DND-41 (cell line): ENCODE measurements at regions not wholly inside any gene's neighbourhood (a gene's known extent, or its start where the extent isn't known, plus 50 kb on each side); places are given as distances from the start of the nearest gene placed in this dataset.
"Not testable (repeated sequence)": the region's sequence is repeated elsewhere in the genome, so short reads cannot be mapped to it uniquely, and the experiment has no call there.

Source experiments
- ATAC-seq: fragments of 200-7000 bp; cut with Tn5 transposase; 3 replicates; pipeline ENCODE4 v1.9.1; 2021; ENCODE audit warnings: low read depth; ENCODE audit not compliant: insufficient read depth
- DNase-seq: peaks from one replicate; pipeline ENCODE4 v3.0.0-alpha.2; 2020
- H2AFZ ChIP-seq: 2 replicates; pipeline ENCODE4 v1.6.0; 2012; ENCODE audit warnings: low read depth, low read length
- H3K27ac ChIP-seq: 2 replicates; pipeline ENCODE4 v1.5.1; 2012; ENCODE audit warnings: low read length, inconsistent platforms
- H3K27me3 ChIP-seq: fragments of 200-600 bp; sonication (generic); 2 replicates; pipeline ENCODE4 v1.6.0; 2012; ENCODE audit warnings: low read length, mild to moderate bottlenecking, inconsistent platforms; ENCODE audit not compliant: insufficient read depth, poor library complexity
- H3K36me3 ChIP-seq: 2 replicates; pipeline ENCODE4 v1.5.1; 2012; ENCODE audit warnings: low read length, inconsistent platforms; ENCODE audit not compliant: insufficient read depth
- H3K4me1 ChIP-seq: 2 replicates; pipeline ENCODE4 v1.5.1; 2012; ENCODE audit warnings: mild to moderate bottlenecking, low read length; ENCODE audit not compliant: insufficient read depth
- H3K4me2 ChIP-seq: 2 replicates; pipeline ENCODE4 v1.6.0; 2012; ENCODE audit warnings: mild to moderate bottlenecking, moderate library complexity, low read length, inconsistent platforms; ENCODE audit not compliant: insufficient read depth
- H3K4me3 ChIP-seq, 2 experiments: fragments of 200-600 bp in 1 of 2; shearing (Covaris generic) in 1 of 2; 2 replicates each; pipeline ENCODE4 v1.5.1; 2012 to 2016; ENCODE audit warnings: inconsistent platforms in 2 of 2, low read length in 2 of 2, mild to moderate bottlenecking in 2 of 2, low read depth in 1 of 2, moderate library complexity in 1 of 2
- H3K79me2 ChIP-seq: 2 replicates; pipeline ENCODE4 v1.6.0; 2012; ENCODE audit warnings: low read length, inconsistent platforms; ENCODE audit not compliant: insufficient read depth
- H3K9ac ChIP-seq: 2 replicates; pipeline ENCODE4 v1.6.0; 2012; ENCODE audit warnings: low read depth, mild to moderate bottlenecking, inconsistent platforms, low read length, moderate library complexity
- H3K9me3 ChIP-seq: 2 replicates; pipeline ENCODE4 v1.5.1; 2012; ENCODE audit warnings: low read length, moderate library complexity, mild to moderate bottlenecking, inconsistent platforms; ENCODE audit not compliant: insufficient read depth, severe bottlenecking
- H4K20me1 ChIP-seq: 2 replicates; pipeline ENCODE4 v1.6.0; 2012; ENCODE audit warnings: low read length; ENCODE audit not compliant: insufficient read depth
- CTCF ChIP-seq: IDR thresholded peaks from 2 replicates; pipeline ENCODE4 v1.5.1; 2012; ENCODE audit warnings: borderline replicate concordance, low read length, moderate library complexity, mild to moderate bottlenecking; ENCODE audit not compliant: poor library complexity, severe bottlenecking; ENCODE audit errors: extremely low read depth
- EZH2 ChIP-seq: IDR thresholded peaks from 3 replicates; pipeline ENCODE4 v1.6.1; 2012; ENCODE audit warnings: borderline replicate concordance, low read depth, mild to moderate bottlenecking, moderate library complexity, low read length, inconsistent platforms; ENCODE audit not compliant: severe bottlenecking

- H3K79me2 ChIP-seq, result no peaks in the 10 kb centered on the region
- no peaks in the 10 kb centered on the region for H3K4me1 ChIP-seq
- H2AFZ ChIP-seq, result no peak overlapping the region
- H3K27ac ChIP-seq, result no peak overlapping the region
- H3K4me3 ChIP-seq, result no peak overlapping the region
- DNase-seq (no peak), ATAC-seq (no peak)
- H3K4me2 ChIP-seq, result no peak overlapping the region
- no peaks in the 10 kb centered on the region for H3K27me3 ChIP-seq
- no peaks in the 10 kb centered on the region for H4K20me1 ChIP-seq
- H3K9me3 ChIP-seq, result no peaks in the 10 kb centered on the region
- no peaks in the 10 kb centered on the region for H3K36me3 ChIP-seq
- no peak overlapping the region for H3K9ac ChIP-seq
- no peak for TF ChIP-seq CTCF
- TF ChIP-seq EZH2, result no peak
These were observed 285.0 kb upstream of the NFIA start for GRCh38 chr1:60797351-60797750.

DNA sequence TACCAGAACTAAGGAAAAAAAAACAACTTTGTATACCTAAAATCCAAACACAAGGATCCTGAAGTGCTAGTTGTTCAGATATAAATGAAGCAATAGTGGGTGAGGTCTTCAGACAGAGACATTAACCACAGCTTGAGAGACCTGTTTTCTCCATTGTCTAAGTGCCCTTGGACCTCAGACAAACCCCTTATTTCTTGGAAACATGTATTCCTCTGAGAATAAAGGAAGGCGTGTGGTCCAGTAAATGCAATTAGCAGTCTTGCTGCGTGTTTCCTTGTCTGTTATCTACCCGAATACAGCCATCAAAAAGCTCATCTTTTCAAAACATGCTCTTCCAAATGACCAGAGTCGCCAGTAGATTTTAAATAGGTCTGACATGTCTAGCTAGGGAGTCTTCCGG, 291.1 kb upstream of the NFIA start:
- Histone ChIP-seq H3K9me3 (no peaks in the 10 kb centered on the region), H3K27me3 (no peaks in the 10 kb centered on the region), H3K9ac (no peak overlapping the region), H3K4me2 (no peak overlapping the region), H3K36me3 (no peaks in the 10 kb centered on the region), H3K4me3 (no peak overlapping the region), H3K4me1 (no peaks in the 10 kb centered on the region), H3K27ac (no peak overlapping the region), H3K79me2 (no peaks in the 10 kb centered on the region), H4K20me1 (no peaks in the 10 kb centered on the region), H2AFZ (no peak overlapping the region)
- DNase-seq (no peak), ATAC-seq (no peak)
- TF ChIP-seq EZH2 (no peak), CTCF (no peak)

DNA sequence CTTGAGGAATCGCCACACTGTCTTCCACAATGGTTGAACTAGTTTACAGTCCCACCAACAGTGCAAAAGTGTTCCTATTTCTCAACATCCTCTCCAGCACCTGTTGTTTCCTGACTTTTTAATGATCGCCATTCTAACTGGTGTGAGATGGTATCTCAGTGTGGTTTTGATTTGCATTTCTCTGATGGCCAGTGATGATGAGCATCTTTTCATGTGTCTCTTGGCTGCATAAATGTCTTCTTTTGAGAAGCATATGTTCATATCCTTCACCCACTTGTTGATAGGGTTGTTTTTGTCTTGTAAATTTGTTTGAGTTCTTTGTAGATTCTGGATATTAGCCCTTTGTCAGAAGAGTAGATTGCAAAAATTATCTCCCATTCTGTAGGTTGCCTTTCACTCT, 309.3 kb upstream of the NFIA start:
- not testable (repeated sequence) for H3K27ac ChIP-seq, H2AFZ ChIP-seq, ATAC-seq, H3K79me2 ChIP-seq, H3K4me2 ChIP-seq, H3K9me3 ChIP-seq, H3K4me3 ChIP-seq, H4K20me1 ChIP-seq, H3K36me3 ChIP-seq, H3K27me3 ChIP-seq, H3K9ac ChIP-seq, H3K4me1 ChIP-seq, DNase-seq

DNA sequence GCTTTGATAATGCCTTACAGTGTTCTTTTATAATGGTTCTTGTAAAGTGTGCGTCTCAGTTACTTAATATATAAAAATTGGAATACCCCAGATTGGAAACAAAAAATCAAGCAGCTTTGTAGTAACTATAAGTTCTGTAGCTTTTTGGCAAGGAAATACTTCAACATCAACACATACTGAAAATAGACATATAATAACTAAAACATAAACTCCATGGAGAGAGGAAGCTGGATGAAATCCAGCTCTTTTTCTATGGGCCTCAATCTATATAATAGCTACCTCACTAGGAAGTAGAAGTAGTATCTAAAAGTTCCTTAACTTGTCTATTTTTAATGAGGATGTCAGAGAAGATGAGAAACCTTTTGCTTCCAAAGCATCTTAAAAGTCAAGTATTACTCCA, 313.3 kb upstream of the NFIA start:
- Histone ChIP-seq H3K36me3 (no peaks in the 10 kb centered on the region), H3K9ac (no peak overlapping the region), H4K20me1 (no peaks in the 10 kb centered on the region), H3K27me3 (no peaks in the 10 kb centered on the region), H2AFZ (no peak overlapping the region), H3K4me1 (no peaks in the 10 kb centered on the region), H3K79me2 (no peaks in the 10 kb centered on the region), H3K27ac (no peak overlapping the region), H3K4me2 (no peak overlapping the region), H3K4me3 (no peak overlapping the region), H3K9me3 (no peaks in the 10 kb centered on the region)
- no peak for ATAC-seq
- DNase-seq, result no peak
- TF ChIP-seq EZH2, result no peak
- TF ChIP-seq CTCF, result no peak
